ENCODE measurements at regions not wholly inside any gene's neighbourhood (a gene's known extent, or its start where the extent isn't known, plus 50 kb on each side); places are given as distances from the start of the nearest gene placed in this dataset.

DNA sequence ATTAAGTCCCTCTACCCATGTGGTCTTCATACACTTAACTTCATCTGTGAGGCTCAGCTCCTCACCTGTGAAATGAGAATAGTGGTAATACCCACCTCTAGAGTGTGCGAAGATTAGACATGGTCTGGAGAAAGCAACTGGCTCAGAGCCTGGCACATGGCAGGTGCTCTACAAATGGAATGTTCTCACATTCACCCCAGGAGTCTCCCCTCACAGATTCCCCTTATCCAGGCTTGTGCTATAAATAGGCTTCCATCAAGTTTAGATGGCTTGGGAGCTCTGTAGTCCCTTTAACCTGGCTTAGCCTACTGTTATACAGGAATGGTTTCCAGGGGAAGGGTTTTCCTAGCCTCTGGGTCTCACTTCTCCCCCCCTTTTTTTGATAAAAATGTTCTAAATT lies 455.9 kb downstream of the RNF144A start:
- H3K36me3 ChIP-seq = no peaks in the 10 kb centered on the region
- TF ChIP-seq, protein P1, sequence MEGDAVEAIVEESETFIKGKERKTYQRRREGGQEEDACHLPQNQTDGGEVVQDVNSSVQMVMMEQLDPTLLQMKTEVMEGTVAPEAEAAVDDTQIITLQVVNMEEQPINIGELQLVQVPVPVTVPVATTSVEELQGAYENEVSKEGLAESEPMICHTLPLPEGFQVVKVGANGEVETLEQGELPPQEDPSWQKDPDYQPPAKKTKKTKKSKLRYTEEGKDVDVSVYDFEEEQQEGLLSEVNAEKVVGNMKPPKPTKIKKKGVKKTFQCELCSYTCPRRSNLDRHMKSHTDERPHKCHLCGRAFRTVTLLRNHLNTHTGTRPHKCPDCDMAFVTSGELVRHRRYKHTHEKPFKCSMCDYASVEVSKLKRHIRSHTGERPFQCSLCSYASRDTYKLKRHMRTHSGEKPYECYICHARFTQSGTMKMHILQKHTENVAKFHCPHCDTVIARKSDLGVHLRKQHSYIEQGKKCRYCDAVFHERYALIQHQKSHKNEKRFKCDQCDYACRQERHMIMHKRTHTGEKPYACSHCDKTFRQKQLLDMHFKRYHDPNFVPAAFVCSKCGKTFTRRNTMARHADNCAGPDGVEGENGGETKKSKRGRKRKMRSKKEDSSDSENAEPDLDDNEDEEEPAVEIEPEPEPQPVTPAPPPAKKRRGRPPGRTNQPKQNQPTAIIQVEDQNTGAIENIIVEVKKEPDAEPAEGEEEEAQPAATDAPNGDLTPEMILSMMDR (IDR thresholded peaks at IDR 0.05) = no peak
- H3K9me3 ChIP-seq = peaks cover 3% of the 10 kb centered on the region
- H3K4me1 ChIP-seq (ENCODE audit: control insufficient read depth in 1 of 2, insufficient read depth in 1 of 2, low read depth in 1 of 2, low read length in 1 of 2) = no peaks in the 10 kb centered on the region
- no peak overlapping the region for H3K4me3 ChIP-seq (ENCODE audit: low read depth in 1 of 2, low read length in 1 of 2)
- H3K27me3 ChIP-seq = no peaks in the 10 kb centered on the region
- no peak overlapping the region for H3K27ac ChIP-seq

DNA sequence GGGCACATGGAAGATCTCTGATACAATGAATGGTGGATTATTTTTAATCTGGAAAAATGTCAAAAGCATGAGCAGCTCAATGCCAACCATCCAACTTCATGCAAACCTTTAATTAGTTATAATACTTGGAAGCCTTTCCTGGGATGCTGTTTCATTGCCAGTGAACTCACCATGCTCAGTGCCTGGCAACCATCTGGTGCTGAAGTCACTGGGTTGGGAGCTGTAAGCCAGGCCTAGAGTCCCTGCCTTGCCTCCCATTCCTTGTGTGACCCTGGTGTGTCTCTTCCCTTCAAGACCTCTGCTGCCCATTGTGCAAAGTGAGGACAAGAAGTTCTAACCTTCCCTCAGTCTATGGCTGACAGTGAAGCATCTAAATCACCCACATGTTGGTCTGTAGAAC lies 458.7 kb downstream of the RNF144A start:
- Histone ChIP-seq H3K4me3 (ENCODE audit: low read depth in 1 of 2, low read length in 1 of 2) (no peak overlapping the region), H3K27ac (no peak overlapping the region), H3K36me3 (no peaks in the 10 kb centered on the region), H3K9me3 (no peaks in the 10 kb centered on the region), H3K4me1 (ENCODE audit: control insufficient read depth in 1 of 2, insufficient read depth in 1 of 2, low read depth in 1 of 2, low read length in 1 of 2) (no peaks in the 10 kb centered on the region), H3K27me3 (no peaks in the 10 kb centered on the region)
- TF ChIP-seq, protein P1 (IDR thresholded peaks at IDR 0.05) = no peak

DNA sequence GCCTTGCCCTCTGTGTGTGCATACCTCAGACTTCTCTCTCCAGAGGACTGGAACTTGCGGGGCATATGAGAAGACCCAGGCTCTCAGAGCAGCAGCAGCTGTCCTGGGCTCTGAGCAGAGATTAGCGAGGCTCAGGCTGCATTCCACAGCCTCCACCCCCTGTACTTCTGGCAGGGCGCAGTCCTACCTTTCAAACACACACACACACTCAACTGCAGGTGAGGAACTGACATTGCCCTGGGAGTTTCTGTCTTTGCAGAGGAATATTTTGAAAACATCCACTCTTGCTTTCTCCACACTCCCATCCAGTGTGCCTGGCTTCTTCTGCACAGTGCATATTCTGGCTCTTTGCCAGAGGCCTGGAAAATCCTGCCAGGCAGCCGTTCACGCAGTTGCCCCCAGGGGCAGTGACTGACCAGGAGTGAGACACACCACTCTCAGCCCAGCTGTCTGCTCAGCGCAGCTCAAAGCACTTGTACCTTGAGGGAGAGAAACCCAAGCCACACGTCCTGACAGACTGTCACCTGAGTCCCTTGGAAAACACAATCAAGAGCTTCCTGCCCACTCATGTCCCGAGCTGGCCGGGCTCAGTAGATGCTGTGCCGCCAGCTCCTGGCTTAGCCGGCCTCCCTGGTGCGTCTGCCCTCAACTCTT lies 460.8 kb downstream of the RNF144A start:
- Histone ChIP-seq H3K9me3 (no peaks in the 10 kb centered on the region), H3K27ac (no peak overlapping the region), H3K27me3 (no peaks in the 10 kb centered on the region), H3K4me3 (ENCODE audit: low read depth in 1 of 2, low read length in 1 of 2) (no peak overlapping the region), H3K36me3 (no peaks in the 10 kb centered on the region), H3K4me1 (ENCODE audit: control insufficient read depth in 1 of 2, insufficient read depth in 1 of 2, low read depth in 1 of 2, low read length in 1 of 2) (no peaks in the 10 kb centered on the region)
- TF ChIP-seq, protein P1 (IDR thresholded peaks at IDR 0.05) = no peak

DNA sequence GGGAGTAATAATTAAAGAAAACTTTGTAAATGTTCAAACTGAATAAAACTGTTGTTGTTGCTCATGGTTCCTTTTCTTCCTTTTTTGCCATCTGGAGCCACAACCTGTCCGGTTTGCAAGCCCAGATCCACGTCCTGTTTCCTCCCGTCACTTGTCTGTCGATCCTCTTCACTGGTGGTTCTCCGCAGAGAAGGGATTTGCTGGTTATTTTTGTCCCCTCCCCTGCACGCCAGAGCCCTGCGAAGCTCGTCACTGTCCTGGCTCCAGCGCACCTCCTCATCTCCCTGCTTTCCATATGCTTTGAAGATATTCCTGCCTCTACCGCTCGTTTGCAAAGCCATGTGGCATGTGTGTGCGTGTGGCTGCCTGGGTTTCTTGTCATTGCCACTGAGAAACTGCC lies 461.4 kb downstream of the RNF144A start:
- Histone ChIP-seq H3K36me3 (no peaks in the 10 kb centered on the region), H3K4me1 (ENCODE audit: control insufficient read depth in 1 of 2, insufficient read depth in 1 of 2, low read depth in 1 of 2, low read length in 1 of 2) (no peaks in the 10 kb centered on the region), H3K27ac (no peak overlapping the region), H3K9me3 (no peaks in the 10 kb centered on the region), H3K27me3 (no peaks in the 10 kb centered on the region), H3K4me3 (ENCODE audit: low read depth in 1 of 2, low read length in 1 of 2) (no peak overlapping the region)
- TF ChIP-seq, protein P1 (IDR thresholded peaks at IDR 0.05) = no peak

DNA sequence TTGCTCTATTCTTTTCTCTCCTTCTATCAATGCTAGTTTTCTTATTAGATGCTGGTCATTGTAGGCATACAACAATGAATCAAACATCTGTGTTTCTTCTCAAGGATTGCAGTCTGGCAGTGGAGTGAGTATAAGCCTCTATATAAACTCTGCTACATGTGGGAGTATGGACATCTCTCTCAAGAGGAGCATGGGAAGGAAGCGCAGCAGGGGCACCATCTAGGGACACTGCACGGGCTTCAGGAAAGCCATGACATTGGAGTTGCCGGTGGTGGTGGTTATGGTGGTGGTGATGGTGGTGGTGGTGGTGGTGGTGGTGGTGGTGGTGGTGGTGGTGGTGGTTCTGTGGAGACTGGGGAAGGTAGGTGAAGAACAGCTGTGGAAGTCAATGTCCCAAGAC lies 462.6 kb downstream of the RNF144A start:
- Histone ChIP-seq H3K4me1 (ENCODE audit: control insufficient read depth in 1 of 2, insufficient read depth in 1 of 2, low read depth in 1 of 2, low read length in 1 of 2) (no peaks in the 10 kb centered on the region), H3K4me3 (ENCODE audit: low read depth in 1 of 2, low read length in 1 of 2) (no peak overlapping the region), H3K36me3 (no peaks in the 10 kb centered on the region), H3K27me3 (no peaks in the 10 kb centered on the region), H3K27ac (no peak overlapping the region), H3K9me3 (no peaks in the 10 kb centered on the region)
- TF ChIP-seq, protein P1 (IDR thresholded peaks at IDR 0.05) = no peak
